Upper lobe of left lung (tissue), 6 donors: ENCODE measurements at regions not wholly inside any gene's neighbourhood (a gene's known extent, or its start where the extent isn't known, plus 50 kb on each side); places are given as distances from the start of the nearest gene placed in this dataset.

Experiments
- ATAC-seq, 2 donors: fragments of 200-7000 bp; cut with Tn5 transposase; one replicate each; pipeline ENCODE4 v1.9.1; 2022; ENCODE audit warnings: mild to moderate bottlenecking in 2 of 2, moderate library complexity in 2 of 2; ENCODE audit not compliant: low FRiP score in 2 of 2
- DNase-seq, 2 donors: peaks; one replicate each; pipeline ENCODE4 v3.0.0-alpha.2; 2019 to 2020
- H3K27ac ChIP-seq, 4 donors: fragments of 200-600 bp; sonication (generic); one replicate each; pipeline ENCODE4 v1.5.1; 2016 to 2019
- H3K27me3 ChIP-seq, 4 donors: fragments of 200-600 bp; sonication (generic); one replicate each; pipeline ENCODE4 v1.5.1; 2017 to 2019
- H3K36me3 ChIP-seq, 4 donors: fragments of 200-600 bp; sonication (generic); one replicate each; pipeline ENCODE4 v1.5.1; 2016 to 2019
- H3K4me1 ChIP-seq, 4 donors: fragments of 200-600 bp; sonication (generic); one replicate each; pipeline ENCODE4 v1.5.1; 2018 to 2019
- H3K4me3 ChIP-seq, 4 donors: fragments of 200-600 bp; sonication (generic); one replicate each; pipeline ENCODE4 v1.5.1; 2017 to 2019; ENCODE audit warnings: mild to moderate bottlenecking in 2 of 4, moderate library complexity in 1 of 4
- H3K9me3 ChIP-seq, 4 donors: fragments of 200-600 bp; sonication (generic); one replicate each; pipeline ENCODE4 v1.5.1; 2018 to 2019
- CTCF ChIP-seq, 6 experiments: fragments of 450-650 bp in 4 of 6; fragments of 200-600 bp in 2 of 6; sonication (generic) in 2 of 6; IDR thresholded peaks; one replicate each; pipeline ENCODE4 v1.5.1; 2016 to 2019; ENCODE audit warnings: antibody characterized with exemption in 6 of 6
- EP300 ChIP-seq, 4 donors: sonication (generic); formaldehyde crosslinking; IDR thresholded peaks; one replicate each; pipeline ENCODE4 v1.5.1; 2017; ENCODE audit warnings: antibody characterized with exemption in 4 of 4, control low read depth in 2 of 4
- POLR2A ChIP-seq, 4 donors: fragments of 450-650 bp; IDR thresholded peaks; one replicate each; pipeline ENCODE4 v1.5.1; 2016 to 2017; ENCODE audit warnings: antibody characterized with exemption in 4 of 4, mild to moderate bottlenecking in 2 of 4
- POLR2AphosphoS5 ChIP-seq, 2 donors: sonication (generic); formaldehyde crosslinking; IDR thresholded peaks; one replicate each; pipeline ENCODE4 v1.5.1; 2017; ENCODE audit warnings: antibody characterized with exemption in 2 of 2
- WGBS, 2 donors: methylation state at CpG; one replicate each; pipeline ENCODE4 v1.1.5; 2017 to 2018; 5-methylcytosine and 5-hydroxymethylcytosine counted together
- donor health status: DM: no; HTN: no; CAD: no; lungs with moderate emphysema.
- donor health status: DM: no; HTN: yes; CAD: no; lungs with severe emphysema.

DNA sequence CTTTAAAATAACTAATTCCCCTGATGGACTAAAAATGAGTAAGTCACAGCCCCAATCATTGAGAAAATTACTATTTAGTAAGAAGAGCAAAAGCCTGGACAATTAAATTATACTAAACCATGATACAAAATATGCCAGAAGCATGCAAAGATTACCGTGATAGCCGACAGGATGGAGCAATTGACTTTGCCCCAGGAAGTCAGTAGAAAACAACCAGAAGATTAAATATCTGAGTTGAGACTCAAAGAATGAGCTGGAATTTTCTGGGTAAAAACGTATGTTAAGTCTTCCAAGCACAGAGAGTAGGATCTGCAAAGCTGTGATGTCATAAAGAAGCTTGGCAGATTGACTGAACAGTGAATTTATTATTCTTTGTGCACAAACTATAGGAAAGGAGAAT lies 816.1 kb upstream of the TENM3 start:
- no peaks in the 10 kb centered on the region for H3K4me1 ChIP-seq
- H3K27ac ChIP-seq, result no peak overlapping the region
- H3K4me3 ChIP-seq, result no peak overlapping the region
- H3K9me3 ChIP-seq, result no peaks in the 10 kb centered on the region
- TF ChIP-seq EP300 (IDR thresholded peaks at IDR 0.05), result no peak
- no peak for TF ChIP-seq POLR2A (IDR thresholded peaks at IDR 0.05)
- no peak for TF ChIP-seq CTCF (IDR thresholded peaks at IDR 0.05)
- TF ChIP-seq POLR2AphosphoS5 (IDR thresholded peaks at IDR 0.05), result no peak
- H3K36me3 ChIP-seq, result no peaks in the 10 kb centered on the region
- WGBS, 2 donors, result 70 to 76% methylated on average over 3 of the region's 3 CpGs
- DNase-seq, result no peak
- no peaks in the 10 kb centered on the region for H3K27me3 ChIP-seq
- ATAC-seq, result no peak

GRCh38 chr4:181431006-181431405 lies 812.2 kb upstream of the TENM3 start:
- no peak for TF ChIP-seq POLR2AphosphoS5 (IDR thresholded peaks at IDR 0.05)
- no peak for TF ChIP-seq CTCF (IDR thresholded peaks at IDR 0.05)
- TF ChIP-seq POLR2A (IDR thresholded peaks at IDR 0.05), result no peak
- no peak for TF ChIP-seq EP300 (IDR thresholded peaks at IDR 0.05)
- WGBS, 2 donors, result 32 to 42% methylated on average over 1 of the region's 1 CpG
- Histone ChIP-seq H3K27me3 (no peaks in the 10 kb centered on the region), H3K27ac (no peak overlapping the region), H3K36me3 (no peaks in the 10 kb centered on the region), H3K4me3 (no peak overlapping the region), H3K9me3 (no peaks in the 10 kb centered on the region), H3K4me1 (no peaks in the 10 kb centered on the region)
- ATAC-seq (no peak), DNase-seq (no peak)

DNA sequence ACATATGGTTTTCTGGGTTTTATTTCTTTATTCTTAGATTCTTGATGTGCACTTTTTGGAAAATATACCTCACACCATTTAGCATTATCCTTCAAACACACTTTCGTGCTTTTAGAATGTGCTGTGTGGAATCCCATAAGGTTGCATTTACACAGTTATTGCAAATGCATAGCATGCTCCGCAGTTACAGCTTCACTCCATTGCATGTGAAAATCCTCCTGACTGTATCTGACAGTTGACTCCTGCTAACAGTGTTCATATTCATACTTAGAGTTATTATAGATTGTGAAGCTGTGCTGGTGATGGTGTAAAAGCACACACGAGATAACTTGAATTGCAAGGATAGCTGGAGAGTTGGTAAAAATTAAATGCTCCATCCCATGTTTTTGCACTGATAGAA lies 811.5 kb upstream of the TENM3 start:
- 74 to 82% methylated on average over 3 of the region's 3 CpGs for WGBS, 2 donors
- no peak for DNase-seq
- ATAC-seq, result no peak
- Histone ChIP-seq H3K9me3 (no peaks in the 10 kb centered on the region), H3K36me3 (no peaks in the 10 kb centered on the region), H3K4me3 (no peak overlapping the region), H3K4me1 (no peaks in the 10 kb centered on the region), H3K27ac (no peak overlapping the region), H3K27me3 (no peaks in the 10 kb centered on the region)
- TF ChIP-seq EP300 (IDR thresholded peaks at IDR 0.05) (no peak), CTCF (IDR thresholded peaks at IDR 0.05) (no peak), POLR2AphosphoS5 (IDR thresholded peaks at IDR 0.05) (no peak), POLR2A (IDR thresholded peaks at IDR 0.05) (no peak)

- Histone ChIP-seq H3K36me3 (no peaks in the 10 kb centered on the region), H3K27ac (no peak overlapping the region), H3K9me3 (no peaks in the 10 kb centered on the region), H3K4me1 (no peaks in the 10 kb centered on the region), H3K27me3 (no peaks in the 10 kb centered on the region), H3K4me3 (no peak overlapping the region)
- DNase-seq, result no peak
- TF ChIP-seq CTCF (IDR thresholded peaks at IDR 0.05) (no peak), POLR2AphosphoS5 (IDR thresholded peaks at IDR 0.05) (no peak), EP300 (IDR thresholded peaks at IDR 0.05) (no peak), POLR2A (IDR thresholded peaks at IDR 0.05) (no peak)
- WGBS, 2 donors, result 53 to 71% methylated on average over 6 of the region's 6 CpGs
- no peak for ATAC-seq
Measured at GRCh38 chr4:181432335-181432734, 810.9 kb upstream of the TENM3 start.

DNA sequence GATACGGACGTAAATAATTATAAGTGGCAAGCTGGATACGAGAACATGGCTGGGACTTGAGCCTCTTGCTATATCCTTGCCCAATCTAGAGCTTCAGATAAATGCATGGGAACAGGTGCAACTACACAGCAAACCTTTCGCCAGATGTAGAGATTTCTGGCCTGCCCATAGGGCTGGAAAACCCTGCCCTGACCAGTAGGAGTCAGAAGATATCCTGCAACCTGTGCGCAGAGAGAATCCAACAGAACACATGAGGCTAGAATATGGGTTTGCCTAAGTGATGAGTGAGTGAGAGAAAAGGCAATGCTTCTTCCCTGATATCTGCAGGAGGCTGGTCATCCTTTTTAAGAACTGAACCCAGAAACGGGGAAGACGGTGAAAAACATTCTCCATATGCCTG lies 805.3 kb upstream of the TENM3 start:
- Histone ChIP-seq H3K4me1 (no peaks in the 10 kb centered on the region), H3K36me3 (no peaks in the 10 kb centered on the region), H3K27ac (no peak overlapping the region), H3K9me3 (no peaks in the 10 kb centered on the region), H3K4me3 (no peak overlapping the region), H3K27me3 (no peaks in the 10 kb centered on the region)
- no peak for TF ChIP-seq POLR2AphosphoS5 (IDR thresholded peaks at IDR 0.05)
- no peak for TF ChIP-seq CTCF (IDR thresholded peaks at IDR 0.05)
- TF ChIP-seq POLR2A (IDR thresholded peaks at IDR 0.05), result no peak
- TF ChIP-seq EP300 (IDR thresholded peaks at IDR 0.05), result no peak
- ATAC-seq, result no peak
- WGBS, 2 donors, result 89 to 91% methylated on average over 7 of the region's 7 CpGs
- DNase-seq, result no peak
